HFF-Myc (cell line): ENCODE measurements at regions not wholly inside any gene's neighbourhood (a gene's known extent, or its start where the extent isn't known, plus 50 kb on each side); places are given as distances from the start of the nearest gene placed in this dataset.

Experiments used
- DNase-seq: peaks from one replicate; pipeline ENCODE4 v3.0.0-alpha.2; 2011; ENCODE audit warnings: low read depth; ENCODE audit errors: extremely low read depth
- H3K4me3 ChIP-seq: replicated peaks from 2 replicates; pipeline ENCODE4 v1.5.1; 2011; ENCODE audit warnings: low read depth, mild to moderate bottlenecking, control low read depth, low read length
- CTCF ChIP-seq: IDR thresholded peaks from 2 replicates; pipeline ENCODE4 v1.5.1; 2012; ENCODE audit warnings: mild to moderate bottlenecking, low read depth, low read length, control low read depth; ENCODE audit errors: missing control alignments

DNA sequence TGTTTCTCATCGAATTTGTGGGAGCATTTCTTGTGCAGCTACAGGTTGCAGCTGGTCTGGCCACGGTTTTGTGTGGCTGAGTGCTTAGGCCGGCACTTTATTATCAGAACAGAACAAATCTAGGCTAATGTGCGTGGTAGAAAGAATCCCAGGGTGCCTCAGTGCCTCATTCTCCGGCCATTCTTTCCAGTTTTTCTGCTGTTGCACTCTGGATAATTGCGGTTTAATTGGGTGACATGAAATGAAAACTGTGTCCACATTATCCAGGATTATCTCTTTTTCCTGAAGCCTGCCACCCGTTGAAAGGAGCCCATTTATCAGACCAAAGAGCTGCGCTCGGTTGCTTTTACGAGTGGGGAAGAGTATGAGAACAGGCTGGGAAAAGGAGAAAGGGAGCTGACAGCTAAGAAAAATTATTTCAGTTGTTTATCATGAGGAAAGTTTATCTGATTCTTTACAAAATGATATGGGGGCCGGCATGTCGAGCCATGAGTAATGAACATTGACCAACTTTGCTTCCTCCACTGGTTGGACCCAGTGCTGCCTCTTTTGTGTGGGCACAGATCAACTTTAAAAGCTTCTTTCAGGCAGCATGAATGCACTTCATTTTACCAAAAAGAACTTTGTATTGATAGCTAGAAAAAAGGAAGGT lies 117.0 kb upstream of the SOX21 start:
- DNase-seq: no peak
- H3K4me3 ChIP-seq: no peak overlapping the region
- no peak for TF ChIP-seq CTCF

GRCh38 chr13:94827566-94827965 lies 115.2 kb upstream of the SOX21 start:
- H3K4me3 ChIP-seq: no peak overlapping the region
- no peak for DNase-seq
- no peak for TF ChIP-seq CTCF

- H3K4me3 ChIP-seq: no peak overlapping the region
- DNase-seq: peak; percentile 4
- no peak for TF ChIP-seq CTCF
Observed at GRCh38 chr13:94825507-94825906, 113.2 kb upstream of the SOX21 start.

- TF ChIP-seq CTCF: no peak
- DNase-seq: no peak
- no peak overlapping the region for H3K4me3 ChIP-seq
Observed at GRCh38 chr13:94824601-94825000, 112.3 kb upstream of the SOX21 start.

- no peak for TF ChIP-seq CTCF
- H3K4me3 ChIP-seq: no peak overlapping the region
- no peak for DNase-seq
Observed at GRCh38 chr13:94822356-94822755, 110.0 kb upstream of the SOX21 start.

- no peak for TF ChIP-seq CTCF
- H3K4me3 ChIP-seq: no peak overlapping the region
- no peak for DNase-seq
Observed at GRCh38 chr13:94816256-94816655, 103.9 kb upstream of the SOX21 start.

DNA sequence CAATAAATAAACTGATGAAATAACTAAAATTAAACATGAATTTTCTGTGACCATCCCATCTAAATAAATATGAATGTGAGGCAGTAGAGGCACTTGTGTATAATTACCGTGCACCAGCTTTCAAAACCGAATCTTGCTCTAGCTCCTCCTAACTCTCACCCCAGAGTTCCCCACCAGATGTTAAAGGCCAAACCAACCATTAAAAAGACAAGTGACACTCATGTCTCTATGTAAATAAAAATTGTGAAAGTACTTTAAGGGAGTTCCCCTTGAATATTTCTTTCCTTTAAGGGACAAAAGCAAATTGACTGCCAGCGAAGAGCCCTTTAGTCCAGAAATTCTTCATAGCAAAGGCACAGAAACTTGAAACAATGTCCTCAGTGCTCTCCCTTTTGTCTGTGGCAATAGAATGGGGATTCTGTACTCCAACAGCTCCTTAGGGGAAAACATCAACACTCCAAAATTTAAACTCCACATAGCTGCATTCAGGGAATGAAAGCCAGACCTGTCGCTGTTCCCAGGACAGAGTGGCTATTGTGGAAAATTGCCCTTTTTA lies 101.7 kb upstream of the SOX21 start:
- no peak for DNase-seq
- TF ChIP-seq CTCF: no peak

More for the DNA sequence above, 101.7 kb upstream of the SOX21 start:
- no peak overlapping the region for H3K4me3 ChIP-seq
